GM18520 (cell line): ENCODE measurements at regions not wholly inside any gene's neighbourhood (a gene's known extent, or its start where the extent isn't known, plus 50 kb on each side); places are given as distances from the start of the nearest gene placed in this dataset.
A peak's percentile ranks its signal among the peaks of the same experiment; 100 is the strongest.

ENCODE experiments used
- ATAC-seq: cut with Tn5 transposase; IDR thresholded peaks from one replicate; pipeline ENCODE4 v1.9.1; 2021; ENCODE audit not compliant: unreplicated experiment

DNA sequence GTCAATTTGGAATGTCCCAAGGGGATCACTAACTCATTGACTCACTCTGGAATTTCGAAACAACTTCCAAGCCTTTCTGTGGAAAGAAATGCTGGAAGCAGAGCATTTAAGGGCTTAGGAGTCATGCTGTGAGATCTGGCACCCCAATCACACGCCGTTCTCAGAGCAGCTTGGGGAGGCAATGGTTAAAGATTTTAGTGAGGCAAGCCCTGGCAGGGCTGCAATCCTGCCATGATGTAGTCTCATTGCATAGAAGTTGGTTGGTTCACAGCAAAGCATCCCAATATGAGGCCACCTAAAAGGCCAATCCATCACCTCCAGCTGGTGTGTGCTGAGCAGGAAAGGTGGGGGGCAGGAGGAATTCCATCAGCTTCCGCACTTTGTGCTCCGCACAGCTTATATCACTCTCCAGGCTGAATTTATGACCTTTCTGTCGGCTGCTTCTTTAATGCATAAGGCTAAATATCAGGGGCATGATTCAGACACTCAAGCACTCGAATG lies 1043.9 kb upstream of the POU3F3 start:
- no peak for ATAC-seq

DNA sequence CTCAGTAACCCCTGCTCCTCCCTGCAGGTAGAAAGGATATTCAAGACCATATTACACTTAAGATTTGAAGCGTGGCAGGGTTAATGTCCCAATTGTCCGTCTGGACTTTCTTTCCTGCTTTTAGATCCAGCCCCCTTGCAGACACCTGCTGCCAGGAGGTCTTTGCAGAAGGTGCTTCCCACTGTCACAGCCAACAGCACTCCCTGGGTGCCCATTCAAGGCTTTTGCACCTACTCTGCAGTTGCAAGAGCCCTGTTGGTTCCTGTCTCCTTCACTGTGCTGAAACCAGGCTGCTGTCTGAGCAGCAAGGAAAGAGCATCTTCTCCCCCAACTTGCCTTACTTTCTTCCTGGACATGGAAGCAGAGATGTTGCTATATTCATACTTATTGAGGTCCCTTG lies 1043.0 kb upstream of the POU3F3 start:
- no peak for ATAC-seq

DNA sequence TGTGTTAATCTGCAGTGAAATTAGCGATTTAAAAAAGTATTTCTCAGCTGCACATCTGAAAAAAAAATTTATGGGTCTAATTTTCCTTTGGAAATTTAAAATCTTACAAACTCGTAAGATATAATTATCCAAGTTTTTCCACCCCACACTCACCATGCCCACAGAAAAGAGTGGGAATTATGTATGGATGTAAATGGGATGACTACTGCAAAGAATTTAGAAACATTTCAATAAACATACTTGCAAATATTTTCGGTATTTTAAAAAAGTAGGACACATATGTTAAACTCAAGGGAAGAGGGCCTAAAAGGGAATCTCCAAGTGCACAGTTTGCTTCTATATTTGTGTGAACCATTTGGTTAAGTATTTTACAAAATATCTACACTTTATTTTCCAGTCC lies 1039.9 kb upstream of the POU3F3 start:
- no peak for ATAC-seq

DNA sequence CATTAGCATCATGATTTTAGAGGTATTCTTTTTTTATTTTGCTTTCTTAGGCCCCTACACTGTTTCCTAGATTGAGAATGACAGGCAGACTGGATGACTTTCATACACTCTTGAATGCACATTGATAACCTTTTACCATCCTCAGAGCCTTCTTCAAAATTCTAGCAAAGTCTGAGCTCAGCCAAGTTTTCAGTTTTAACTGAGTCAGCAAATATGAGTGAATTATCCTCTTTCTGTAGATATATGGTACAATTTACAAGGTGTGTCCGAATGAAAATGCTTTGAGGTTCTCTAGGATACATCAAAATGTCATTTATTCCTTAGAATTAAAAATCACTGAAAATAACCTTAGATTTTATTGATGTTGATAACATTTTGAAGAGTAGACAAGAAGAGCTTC lies 1038.2 kb upstream of the POU3F3 start:
- no peak for ATAC-seq

DNA sequence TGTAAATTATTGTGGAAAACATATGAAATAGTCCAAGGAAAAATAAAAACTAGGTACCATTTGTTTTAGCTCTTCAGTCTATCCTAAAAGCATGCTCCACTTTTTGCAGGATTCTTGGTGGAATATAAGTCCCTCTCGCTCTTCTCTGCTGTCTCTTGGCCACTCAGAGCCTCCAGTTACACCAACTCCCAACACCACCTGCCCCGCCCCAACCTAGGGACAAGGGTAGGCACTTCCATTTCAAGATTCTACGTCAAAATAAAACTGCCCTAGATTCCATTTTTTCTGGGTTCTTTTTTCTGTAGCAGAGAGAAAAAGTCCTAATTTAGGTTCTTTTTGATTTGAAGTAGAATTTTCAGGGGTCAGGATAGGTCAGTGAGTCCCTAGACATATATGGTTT lies 1036.2 kb upstream of the POU3F3 start:
- ATAC-seq = no peak

DNA sequence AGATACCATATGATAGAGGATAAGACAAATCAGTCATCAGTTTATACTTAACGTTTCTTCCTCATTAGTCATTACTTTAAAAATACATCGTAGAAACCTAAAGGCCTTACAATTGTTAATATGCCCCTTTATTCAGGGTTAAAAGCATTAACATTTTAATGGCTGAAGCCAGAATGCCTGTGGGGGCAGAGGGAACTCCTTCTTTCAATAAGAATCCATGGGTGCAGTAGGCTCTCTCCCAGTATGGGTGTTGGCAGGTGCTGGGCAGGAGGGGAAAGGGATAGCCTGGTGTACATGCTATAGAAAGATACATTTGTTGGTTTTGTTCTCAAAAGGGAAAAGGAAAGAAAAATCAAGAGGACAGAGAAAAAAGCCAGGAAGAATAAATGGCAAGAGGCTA lies 1035.7 kb upstream of the POU3F3 start:
- no peak for ATAC-seq

DNA sequence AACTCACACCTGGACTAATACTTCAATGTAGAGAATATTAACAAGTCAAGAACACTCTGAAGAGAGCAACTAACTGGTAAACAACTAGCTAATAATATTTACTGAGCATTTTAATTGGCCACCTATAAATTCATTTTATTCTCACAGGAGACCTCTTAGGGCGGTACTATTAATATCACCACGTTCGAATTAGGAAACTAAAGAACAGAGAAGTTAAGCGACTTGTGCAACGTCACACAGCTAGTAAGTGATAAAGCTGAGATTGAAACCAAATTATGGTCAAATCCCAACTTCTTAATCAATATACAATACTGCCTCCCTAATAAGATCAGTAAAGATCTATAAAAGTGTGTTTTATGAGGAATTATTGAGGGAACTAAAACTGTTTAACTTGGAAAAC lies 1034.3 kb upstream of the POU3F3 start:
- ATAC-seq = no peak

DNA sequence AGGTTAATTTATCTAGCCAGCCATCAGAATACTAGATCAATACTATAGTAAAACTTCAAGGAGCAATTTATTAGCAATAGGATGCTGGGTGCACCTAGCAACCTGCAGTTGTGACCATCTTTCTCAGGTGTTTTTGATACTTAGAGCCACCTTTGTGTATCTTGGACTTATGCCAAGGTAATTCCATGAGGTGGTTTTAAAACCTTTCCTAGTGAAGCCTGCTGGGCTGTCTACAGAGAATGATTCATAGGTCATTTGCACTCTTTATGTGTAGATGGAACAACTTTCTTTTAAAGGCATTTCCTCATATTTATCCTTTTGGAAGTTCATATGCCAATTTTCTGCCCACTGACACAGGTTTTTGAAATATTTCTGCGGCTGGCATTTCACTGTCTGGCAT lies 1030.1 kb upstream of the POU3F3 start:
- ATAC-seq = no peak

DNA sequence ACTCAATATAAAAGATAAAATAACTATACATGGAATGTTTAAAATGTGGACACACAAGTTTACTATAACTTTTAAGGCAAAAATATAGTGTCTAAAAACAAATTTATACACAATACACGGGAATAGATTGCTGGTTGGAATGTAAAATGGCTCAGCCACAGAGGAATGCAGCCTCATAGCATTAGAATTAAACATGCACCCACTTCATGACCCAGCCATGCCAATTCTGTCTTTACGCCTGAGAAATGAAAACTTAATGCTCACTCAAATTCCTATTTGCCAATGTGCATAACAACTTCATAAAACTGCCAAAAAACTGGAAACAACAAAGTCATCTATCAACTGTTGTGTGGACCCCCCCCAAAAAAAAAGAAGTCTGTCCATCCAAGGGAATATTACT lies 1006.6 kb upstream of the POU3F3 start:
- no peak for ATAC-seq

DNA sequence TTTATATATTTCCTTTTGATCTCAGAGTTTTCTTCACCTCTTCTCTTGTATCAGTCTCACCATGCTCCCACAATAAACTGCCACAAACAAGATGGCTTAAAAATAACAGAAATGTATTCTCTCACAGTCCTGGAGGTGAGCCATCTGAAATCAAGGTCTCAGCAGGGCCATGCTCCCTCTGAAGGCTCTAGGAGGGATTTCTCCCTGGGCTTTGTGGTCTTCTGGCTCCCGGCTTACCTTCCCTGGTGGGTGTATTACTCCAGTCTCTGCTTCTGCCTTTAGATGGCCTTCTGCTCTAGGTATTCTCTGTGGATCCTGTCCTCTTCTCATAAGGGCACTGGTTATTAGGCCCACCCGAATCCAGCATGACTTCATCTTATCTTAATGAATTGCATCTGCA lies 994.7 kb upstream of the POU3F3 start:
- ATAC-seq = no peak

DNA sequence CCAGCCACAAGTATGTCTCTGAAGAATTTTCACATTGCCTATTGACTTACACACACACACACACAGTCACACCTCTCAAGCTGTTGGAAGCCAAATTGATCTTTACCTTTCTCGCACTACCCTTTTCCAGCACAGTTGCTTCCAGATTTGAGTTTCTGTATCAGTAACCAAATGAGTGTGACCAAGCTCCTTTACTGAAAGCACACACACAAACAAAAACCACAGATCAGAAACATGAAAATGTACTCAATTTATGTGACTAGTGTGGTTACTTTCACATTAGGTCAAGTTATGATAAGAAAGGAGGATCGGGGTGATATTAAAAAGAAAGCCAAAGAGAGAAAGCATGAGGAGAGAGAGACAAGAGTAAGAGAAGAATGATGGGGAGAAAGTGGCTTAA lies 993.9 kb upstream of the POU3F3 start:
- ATAC-seq = peak; percentile 83

DNA sequence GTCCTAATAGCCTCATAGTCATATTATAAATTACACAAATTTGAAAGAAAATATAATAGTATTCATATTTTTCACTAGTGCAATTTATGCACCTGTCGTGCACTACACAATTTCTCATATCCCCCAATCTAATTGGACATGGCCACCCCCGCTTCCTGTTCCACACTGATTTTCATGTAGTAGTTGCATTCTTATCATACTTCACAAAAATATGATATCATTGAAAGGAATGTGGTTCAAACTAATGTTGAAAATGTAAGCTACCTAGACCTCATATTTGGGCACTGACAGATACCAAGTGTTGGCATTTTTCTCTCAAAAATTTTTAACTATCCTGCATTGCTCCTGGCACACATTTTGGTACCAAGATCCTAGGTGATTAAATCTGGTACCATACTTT lies 985.5 kb upstream of the POU3F3 start:
- ATAC-seq = no peak

DNA sequence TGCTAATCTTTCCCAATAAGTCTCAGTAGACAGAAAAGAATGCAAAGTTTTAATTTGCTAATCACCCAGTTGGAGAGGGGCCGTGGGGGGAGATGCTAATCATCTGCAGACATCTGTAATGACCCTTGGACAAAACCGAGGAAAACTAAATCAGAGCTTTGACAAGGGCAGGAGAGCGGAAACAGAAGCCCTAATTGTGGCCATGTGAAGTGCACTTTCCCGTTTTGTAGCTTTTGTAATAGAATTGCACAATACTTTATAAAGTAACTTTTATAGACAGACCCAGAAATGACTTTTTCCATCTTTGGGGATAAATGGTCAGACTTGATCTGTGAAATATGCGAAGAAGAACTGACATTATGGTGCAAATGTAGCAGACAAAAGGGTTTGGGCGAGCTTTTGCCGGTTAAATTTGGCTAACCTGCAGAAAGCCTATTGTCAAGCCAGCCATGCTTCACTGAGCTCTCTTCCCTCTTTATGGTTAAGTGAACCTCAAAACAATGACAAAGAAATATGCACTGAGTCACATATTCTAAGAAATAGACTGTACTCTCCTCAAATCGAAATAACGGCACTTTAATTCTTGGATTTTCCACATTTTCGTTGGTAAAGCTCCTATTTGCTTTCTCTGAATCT lies 980.1 kb upstream of the POU3F3 start:
- ATAC-seq = no peak

DNA sequence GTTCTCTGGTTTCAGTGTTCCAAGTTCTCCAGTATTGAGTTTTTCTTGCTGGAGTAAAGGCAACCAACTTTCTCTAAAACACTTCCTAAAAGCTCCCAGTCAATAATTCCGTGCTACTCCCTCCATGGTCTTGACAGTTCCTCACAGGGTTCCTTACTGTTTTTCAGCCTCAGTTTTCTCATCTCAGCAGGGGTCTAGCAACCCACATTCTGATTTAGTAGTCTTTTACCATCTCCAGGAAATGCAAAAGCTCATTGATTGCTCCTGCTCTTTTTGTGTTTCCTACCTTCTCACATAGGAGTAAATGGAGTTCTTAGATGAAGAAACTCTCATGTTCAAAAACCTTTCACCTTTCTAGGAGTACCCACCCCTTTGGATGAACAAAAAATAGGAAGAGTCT lies 978.8 kb upstream of the POU3F3 start:
- ATAC-seq = no peak

DNA sequence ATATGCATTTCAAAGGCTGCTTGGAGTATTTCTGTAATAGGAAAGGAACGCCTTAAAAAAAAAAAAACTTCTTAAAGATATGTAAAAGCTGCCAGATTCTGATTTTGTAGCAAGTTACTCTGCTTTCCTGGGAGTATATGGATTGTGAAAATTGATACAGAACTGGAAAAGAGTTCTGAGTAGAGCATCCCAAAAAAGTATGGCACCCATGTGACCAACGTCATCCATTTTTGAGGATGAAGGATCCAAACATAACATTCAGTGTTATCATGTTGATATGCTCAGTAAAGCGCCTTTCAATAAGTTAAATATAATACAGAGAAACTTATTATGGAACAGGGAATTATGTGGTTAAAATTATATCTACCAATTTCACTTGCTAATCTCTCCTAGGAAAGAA lies 978.4 kb upstream of the POU3F3 start:
- ATAC-seq = no peak

DNA sequence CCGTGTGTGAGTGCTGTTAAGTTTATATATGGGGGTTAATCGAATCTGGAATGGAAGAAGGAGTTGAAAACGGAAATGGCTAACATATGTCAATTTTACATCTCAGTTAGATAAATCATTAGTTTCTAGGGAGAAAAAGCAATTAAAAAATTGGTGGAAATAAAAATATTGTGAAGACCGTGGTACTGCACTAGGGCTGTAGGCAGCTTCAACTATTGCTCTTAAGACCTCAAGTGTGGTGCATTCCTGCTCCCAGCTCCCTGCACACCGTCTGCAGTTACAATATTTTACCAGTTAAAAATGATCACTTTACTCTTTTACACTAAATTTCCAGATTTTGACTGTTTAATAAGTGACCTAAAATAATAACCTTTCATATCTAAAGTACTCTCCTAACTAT lies 977.3 kb upstream of the POU3F3 start:
- no peak for ATAC-seq

DNA sequence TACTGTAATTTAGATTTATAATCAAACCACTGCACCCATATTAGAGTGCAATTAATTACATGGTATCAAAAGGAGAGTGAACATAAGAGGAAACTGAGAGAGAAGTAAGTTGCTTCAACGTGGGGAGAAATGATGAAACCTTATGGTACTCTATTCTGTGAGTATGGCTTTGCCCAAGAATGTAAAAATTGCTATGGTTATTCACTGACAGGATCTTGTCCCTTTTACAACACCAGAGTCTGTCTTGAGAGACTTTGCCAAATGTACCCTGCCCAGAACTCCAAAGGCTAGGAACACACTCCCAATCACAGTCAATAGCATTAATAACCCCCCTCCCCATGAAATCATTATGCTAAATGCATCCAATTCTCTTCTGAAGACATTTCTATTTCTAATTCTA lies 974.8 kb upstream of the POU3F3 start:
- no peak for ATAC-seq

DNA sequence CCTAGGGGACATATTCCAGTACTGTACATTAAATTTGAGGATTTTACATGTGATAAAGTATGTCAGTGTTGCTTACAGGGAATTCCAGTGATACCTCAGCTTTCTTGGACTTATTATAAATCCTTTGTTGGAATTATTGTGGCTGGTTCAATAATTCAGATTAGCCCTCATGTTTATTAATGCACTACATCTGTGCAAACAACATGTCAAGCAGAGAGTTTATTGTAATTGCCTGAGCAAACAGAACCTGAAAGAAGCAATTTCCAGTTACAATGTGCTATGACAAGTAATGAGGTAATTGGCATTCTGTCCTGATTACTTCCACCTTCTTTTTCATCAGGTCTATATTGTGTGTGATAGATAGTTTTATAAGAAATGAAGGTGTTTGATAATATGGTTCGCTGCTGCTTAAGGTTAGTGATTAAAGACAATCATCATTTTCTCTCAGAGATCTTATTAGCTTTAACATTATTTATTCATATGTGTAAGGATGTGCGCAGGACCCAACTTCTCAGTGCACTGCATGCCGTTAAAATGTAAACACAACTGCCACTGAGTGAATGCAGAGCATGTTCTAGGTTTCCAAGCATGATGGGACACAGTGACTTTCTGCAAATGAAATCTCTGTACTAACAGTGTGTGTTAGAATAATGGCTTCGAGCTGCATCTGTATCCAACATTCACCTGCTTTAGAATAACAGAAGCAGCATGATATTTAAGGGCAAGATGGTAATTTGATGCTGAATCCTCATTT lies 973.7 kb upstream of the POU3F3 start:
- ATAC-seq = no peak

DNA sequence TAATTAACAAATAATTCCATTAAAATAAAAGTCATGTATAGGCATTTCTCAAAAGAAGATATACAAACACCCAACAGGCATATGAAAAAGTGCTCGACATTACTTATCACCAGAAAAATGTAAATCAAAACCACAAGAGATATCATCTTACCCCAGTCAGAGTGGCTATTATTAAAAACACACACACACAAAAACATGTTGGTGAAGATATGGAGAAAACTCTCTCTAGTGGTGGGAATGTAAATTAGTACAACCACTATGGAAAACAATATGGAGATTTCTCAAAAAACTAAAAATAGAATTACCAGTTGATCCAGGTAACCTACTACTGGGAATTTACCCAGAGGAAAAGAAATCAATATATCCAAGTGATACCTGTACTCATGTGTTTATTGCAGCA lies 966.3 kb upstream of the POU3F3 start:
- ATAC-seq = no peak

DNA sequence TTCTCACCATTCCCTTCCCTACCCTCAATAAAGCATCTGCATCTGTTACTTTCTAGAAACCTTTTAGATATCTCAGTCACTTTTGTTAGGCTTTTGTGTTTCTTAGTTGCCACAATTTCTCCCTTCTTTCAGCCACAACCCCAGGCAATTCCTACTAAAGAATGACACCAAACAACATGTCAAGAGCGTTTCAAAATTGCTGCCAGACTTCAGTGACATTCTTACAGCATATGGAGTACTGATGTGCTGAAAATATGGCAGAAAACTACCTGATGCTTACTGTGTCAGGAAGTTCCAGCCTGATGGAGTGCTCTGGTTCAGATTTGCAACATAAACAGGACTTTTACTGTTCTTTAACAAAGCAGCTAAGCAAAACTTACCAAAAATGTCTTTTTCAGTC lies 957.7 kb upstream of the POU3F3 start:
- no peak for ATAC-seq

DNA sequence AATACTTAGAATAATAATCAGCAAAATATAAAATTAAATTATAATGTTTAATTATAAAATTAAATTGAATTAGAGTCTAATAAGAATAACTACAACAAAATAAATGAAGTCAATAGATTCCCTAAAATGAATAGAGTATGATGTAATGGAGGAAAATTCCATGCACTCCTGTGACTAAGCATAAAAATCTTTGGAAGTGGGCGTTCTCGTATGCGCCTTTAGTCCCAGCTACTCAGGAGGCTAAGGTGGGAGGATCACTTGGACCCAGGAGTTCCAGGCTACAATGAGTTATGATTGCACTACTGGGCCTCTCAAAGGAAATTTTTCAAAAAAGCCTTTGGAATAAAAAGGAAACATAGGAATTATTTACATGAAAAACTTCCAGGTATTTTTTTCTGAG lies 955.4 kb upstream of the POU3F3 start:
- ATAC-seq = no peak

DNA sequence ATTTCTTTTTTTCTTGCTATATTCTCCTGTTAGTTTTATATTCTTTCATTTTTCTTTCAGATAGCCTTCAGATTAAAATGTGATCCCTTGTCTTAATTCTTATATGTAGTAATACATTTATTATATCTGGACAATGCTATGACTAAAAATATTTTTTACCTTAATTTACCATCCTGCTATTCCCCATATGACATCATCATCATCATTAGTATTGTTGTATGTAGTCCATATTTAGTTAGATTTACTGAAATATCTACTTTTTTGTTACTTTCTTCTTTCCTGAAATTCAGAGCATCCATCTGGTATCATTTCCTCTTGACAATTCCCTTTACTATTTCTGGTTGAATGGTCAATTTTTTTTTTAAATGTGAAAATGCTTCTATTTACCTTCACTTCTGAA lies 951.6 kb upstream of the POU3F3 start:
- no peak for ATAC-seq

DNA sequence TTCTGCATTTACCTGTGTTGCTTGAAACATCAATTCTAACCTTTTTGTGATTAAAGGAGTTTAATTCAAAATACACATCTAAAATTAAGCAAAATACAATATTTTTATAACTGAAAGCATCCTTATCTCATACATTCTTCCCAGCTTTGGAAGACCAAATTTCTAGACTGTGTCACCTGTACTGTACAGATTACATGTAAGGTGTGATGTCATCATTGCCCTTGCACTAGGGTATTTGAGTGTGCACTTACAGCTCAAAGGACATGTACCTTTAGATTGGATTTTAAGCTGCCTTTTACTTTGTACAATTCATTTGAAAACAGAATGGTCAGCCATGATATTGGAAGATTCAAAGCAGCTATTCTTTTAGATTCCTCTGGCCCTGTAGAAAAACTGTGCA lies 932.8 kb upstream of the POU3F3 start:
- no peak for ATAC-seq
